GM12878 (cell line): ENCODE measurements at regions not wholly inside any gene's neighbourhood (a gene's known extent, or its start where the extent isn't known, plus 50 kb on each side); places are given as distances from the start of the nearest gene placed in this dataset.

Experiments
- ATAC-seq: fragments of 200-7000 bp; cut with Tn5 transposase; 3 replicates; pipeline ENCODE4 v1.9.1; 2020; ENCODE audit warnings: mild to moderate bottlenecking, moderate library complexity
- BruUV-seq: library from RNA; stranded (reverse); fragments of 400-500 nt; replicated peaks from 2 replicates; lab custom pipeline; 2021; lab: Mats Ljungman, UMichigan
- CTCF ChIA-PET: fragments of 300-600 bp; sonication (Branson Sonifier 250); formaldehyde crosslinking; extraction: SDS; loops from one replicate; lab custom pipeline; 2021; ENCODE audit warnings: inconsistent platforms; lab: Yijun Ruan, JAX
- POLR2A ChIA-PET: fragments of 350-600 bp; formaldehyde crosslinking; extraction: SDS; loops from one replicate; lab custom pipeline; 2021; ENCODE audit warnings: inconsistent platforms; lab: Charles Lee
- RAD21 ChIA-PET: fragments of 300-600 bp; sonication (Branson Sonifier 250); formaldehyde crosslinking; loops from one replicate; lab custom pipeline; 2023; ENCODE audit warnings: antibody characterized with exemption; ENCODE audit not compliant: unreplicated experiment; lab: Charles Lee
- SMC1A ChIA-PET: fragments of 300-600 bp; sonication (Branson Sonifier 250); formaldehyde crosslinking; loops from one replicate; lab custom pipeline; 2023; ENCODE audit not compliant: unreplicated experiment, uncharacterized antibody; lab: Charles Lee
- DNase-seq: peaks from one replicate; pipeline ENCODE4 v3.0.0-alpha.2; 2011; ENCODE audit warnings: low read depth, low spot score
- FAIRE-seq: peaks from 3 replicates; lab custom pipeline; 2011; peaks lifted over from hg19 to GRCh38; lab: Jason Lieb, UNC
- H2AFZ ChIP-seq: 2 replicates; pipeline ENCODE4 v1.6.0; 2011; ENCODE audit warnings: low read depth, low read length, control low read depth; ENCODE audit not compliant: control insufficient read depth
- H3K27ac ChIP-seq: 2 replicates; pipeline ENCODE4 v1.5.1; 2011; ENCODE audit warnings: control low read depth; ENCODE audit not compliant: control insufficient read depth, insufficient read depth
- H3K27me3 ChIP-seq, 2 experiments: replicated peaks in 1 of 2; 2 replicates each; pipeline versions ENCODE4 v1.6.0 to v1.6.1; 2011; ENCODE audit warnings: low read length in 1 of 2; ENCODE audit not compliant: control insufficient read depth in 2 of 2, insufficient read depth in 2 of 2
- H3K36me3 ChIP-seq, 2 experiments: 2 replicates each; pipeline ENCODE4 v1.5.1; 2011; ENCODE audit warnings: low read length in 1 of 2; ENCODE audit not compliant: control insufficient read depth in 2 of 2, insufficient read depth in 2 of 2
- H3K4me1 ChIP-seq: 2 replicates; pipeline ENCODE4 v1.6.1; 2011; ENCODE audit warnings: mild to moderate bottlenecking, low read length, moderate library complexity, mixed read lengths; ENCODE audit not compliant: control insufficient read depth, insufficient read depth
- H3K4me2 ChIP-seq: 2 replicates; pipeline ENCODE4 v1.6.0; 2011; ENCODE audit warnings: control low read depth; ENCODE audit not compliant: control insufficient read depth, insufficient read depth
- H3K4me3 ChIP-seq: fragments of 200-600 bp; sonication (generic); 2 replicates; pipeline ENCODE4 v1.5.1; 2016
- H3K79me2 ChIP-seq: 2 replicates; pipeline ENCODE4 v1.6.0; 2011; ENCODE audit warnings: low read length; ENCODE audit not compliant: control insufficient read depth, insufficient read depth
- H3K9ac ChIP-seq: 2 replicates; pipeline ENCODE4 v1.8.0; 2011; ENCODE audit warnings: low read length, control low read depth, mixed read lengths; ENCODE audit not compliant: control insufficient read depth, insufficient read depth
- H3K9me3 ChIP-seq: replicated peaks from 3 replicates; pipeline ENCODE4 v1.5.1; 2011; ENCODE audit warnings: mild to moderate bottlenecking, low read length; ENCODE audit not compliant: control insufficient read depth, insufficient read depth
- H4K20me1 ChIP-seq: 2 replicates; pipeline ENCODE4 v1.6.0; 2011; ENCODE audit not compliant: control insufficient read depth, insufficient read depth
- ATF7 ChIP-seq: fragments of 450-650 bp; IDR thresholded peaks from 2 replicates; pipeline ENCODE4 v1.6.1; 2016; ENCODE audit warnings: low read depth, mild to moderate bottlenecking
- FOXM1 ChIP-seq: IDR thresholded peaks from 2 replicates; pipeline ENCODE4 v1.6.1; 2012; ENCODE audit warnings: low read depth, mild to moderate bottlenecking, inconsistent platforms, low read length, moderate library complexity
- GATAD2B ChIP-seq: fragments of 450-650 bp; conservative IDR thresholded peaks from 2 replicates; pipeline ENCODE4 v1.6.1; 2017; ENCODE audit warnings: low read depth, mild to moderate bottlenecking, moderate library complexity
- HCFC1 ChIP-seq: fragments of 150-350 bp; IDR thresholded peaks from 2 replicates; pipeline ENCODE4 v1.6.1; 2014; ENCODE audit warnings: low read length
- HDAC2 ChIP-seq: fragments of 200-600 bp; sonication (generic); IDR thresholded peaks from 2 replicates; pipeline ENCODE4 v1.6.1; 2017
- HDGF ChIP-seq: fragments of 450-650 bp; IDR thresholded peaks from 2 replicates; pipeline ENCODE4 v1.6.1; 2016; ENCODE audit warnings: antibody characterized with exemption
- IKZF2 ChIP-seq, 2 experiments: fragments of 450-650 bp; IDR thresholded peaks; 2 replicates each; pipeline ENCODE4 v1.6.1; 2017; ENCODE audit warnings: mild to moderate bottlenecking in 2 of 2, moderate library complexity in 2 of 2
- MYB ChIP-seq: fragments of 150-350 bp; IDR thresholded peaks from 2 replicates; pipeline ENCODE4 v1.6.1; 2014; ENCODE audit warnings: mild to moderate bottlenecking, low read depth, low read length, borderline replicate concordance
- RB1 ChIP-seq: fragments of 450-650 bp; formaldehyde crosslinking; IDR thresholded peaks from 2 replicates; pipeline ENCODE4 v1.6.1; 2017; ENCODE audit warnings: mild to moderate bottlenecking, borderline replicate concordance
- RELA ChIP-seq: fragments of 450-650 bp; IDR thresholded peaks from 2 replicates; pipeline ENCODE4 v1.8.0; 2014; ENCODE audit warnings: borderline replicate concordance; ENCODE audit not compliant: partially characterized antibody
- SMAD5 ChIP-seq: IDR thresholded peaks from 2 replicates; pipeline ENCODE4 v1.6.1; 2016; ENCODE audit warnings: antibody characterized with exemption, low read depth
- SREBF1 ChIP-seq: IDR thresholded peaks from 2 replicates; pipeline ENCODE4 v1.6.1; 2012; ENCODE audit warnings: mild to moderate bottlenecking, low read length
- TAF1 ChIP-seq: IDR thresholded peaks from 2 replicates; pipeline ENCODE4 v1.6.1; 2011; ENCODE audit warnings: mild to moderate bottlenecking, low read depth, low read length, borderline replicate concordance
- WGBS: methylation state at CpG from one replicate; pipeline ENCODE4 v1.1.6; 2016; ENCODE audit warnings: low lambda C conversion rate; ENCODE audit not compliant: insufficient replicate concordance, insufficient coverage; ENCODE audit errors: missing lambda C conversion rate; 5-methylcytosine and 5-hydroxymethylcytosine counted together
- in situ Hi-C: fragments of 300-500 bp; cut with MboI; formaldehyde crosslinking; loops from 9 replicates; pipeline ENCODE4 v1.14.3; 2018; ENCODE audit warnings: mixed read lengths
- intact Hi-C: fragments of 100-400 bp; cut with micrococcal nuclease; formaldehyde crosslinking; loops from one replicate; pipeline ENCODE4 v1.14.2; 2022; ENCODE audit not compliant: unreplicated experiment
- TF ChIP-seq, protein P1 (sequence below): fragments of 450-650 bp; formaldehyde crosslinking; IDR thresholded peaks from 2 replicates; pipeline ENCODE4 v1.5.0; 2022; ENCODE audit warnings: mild to moderate bottlenecking, missing genetic modification characterization
- TF ChIP-seq, protein P2 (sequence below): fragments of 450-650 bp; IDR thresholded peaks from 2 replicates; pipeline ENCODE4 v1.6.1; 2017; ENCODE audit warnings: mild to moderate bottlenecking, moderate library complexity
- TF ChIP-seq, protein P3 (sequence below): IDR thresholded peaks from 2 replicates; pipeline ENCODE4 v1.6.1; 2012; ENCODE audit warnings: low read depth, low read length, improper control_type of control experiment

DNA sequence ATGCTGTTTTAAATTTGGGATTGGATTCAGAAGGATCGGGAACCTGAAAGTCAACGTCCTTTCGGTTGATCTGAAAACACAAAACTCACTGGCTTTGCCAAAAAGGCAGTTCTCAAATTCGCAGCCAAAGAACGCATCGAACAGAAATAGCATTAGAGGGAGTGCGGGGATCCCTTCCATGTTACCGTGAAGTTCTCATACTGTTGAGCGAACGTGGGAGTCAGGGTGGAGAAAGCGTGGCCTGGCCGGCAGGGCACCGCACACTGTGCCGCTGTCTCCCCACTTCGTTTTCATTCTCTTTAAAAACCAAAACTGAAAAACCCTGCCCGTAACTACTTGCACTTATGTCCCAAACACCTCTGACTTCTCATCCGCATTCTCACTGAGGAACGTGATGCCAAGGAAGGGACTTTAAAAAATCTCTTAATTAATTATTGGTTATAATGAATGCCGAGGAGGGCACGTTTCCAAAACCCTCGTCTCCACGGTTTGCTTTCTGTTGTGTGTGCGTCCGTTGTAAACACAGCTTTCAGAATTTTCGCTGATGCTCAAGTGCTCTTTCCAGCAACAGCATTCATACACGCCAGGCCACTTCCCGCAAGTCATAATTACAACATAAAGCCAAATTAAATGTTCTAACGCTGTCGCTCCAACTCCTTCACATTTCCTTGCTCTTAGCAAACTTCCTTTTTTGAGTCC lies 60.9 kb upstream of the TWIST2 start (continued):
- TF ChIP-seq, protein P1, sequence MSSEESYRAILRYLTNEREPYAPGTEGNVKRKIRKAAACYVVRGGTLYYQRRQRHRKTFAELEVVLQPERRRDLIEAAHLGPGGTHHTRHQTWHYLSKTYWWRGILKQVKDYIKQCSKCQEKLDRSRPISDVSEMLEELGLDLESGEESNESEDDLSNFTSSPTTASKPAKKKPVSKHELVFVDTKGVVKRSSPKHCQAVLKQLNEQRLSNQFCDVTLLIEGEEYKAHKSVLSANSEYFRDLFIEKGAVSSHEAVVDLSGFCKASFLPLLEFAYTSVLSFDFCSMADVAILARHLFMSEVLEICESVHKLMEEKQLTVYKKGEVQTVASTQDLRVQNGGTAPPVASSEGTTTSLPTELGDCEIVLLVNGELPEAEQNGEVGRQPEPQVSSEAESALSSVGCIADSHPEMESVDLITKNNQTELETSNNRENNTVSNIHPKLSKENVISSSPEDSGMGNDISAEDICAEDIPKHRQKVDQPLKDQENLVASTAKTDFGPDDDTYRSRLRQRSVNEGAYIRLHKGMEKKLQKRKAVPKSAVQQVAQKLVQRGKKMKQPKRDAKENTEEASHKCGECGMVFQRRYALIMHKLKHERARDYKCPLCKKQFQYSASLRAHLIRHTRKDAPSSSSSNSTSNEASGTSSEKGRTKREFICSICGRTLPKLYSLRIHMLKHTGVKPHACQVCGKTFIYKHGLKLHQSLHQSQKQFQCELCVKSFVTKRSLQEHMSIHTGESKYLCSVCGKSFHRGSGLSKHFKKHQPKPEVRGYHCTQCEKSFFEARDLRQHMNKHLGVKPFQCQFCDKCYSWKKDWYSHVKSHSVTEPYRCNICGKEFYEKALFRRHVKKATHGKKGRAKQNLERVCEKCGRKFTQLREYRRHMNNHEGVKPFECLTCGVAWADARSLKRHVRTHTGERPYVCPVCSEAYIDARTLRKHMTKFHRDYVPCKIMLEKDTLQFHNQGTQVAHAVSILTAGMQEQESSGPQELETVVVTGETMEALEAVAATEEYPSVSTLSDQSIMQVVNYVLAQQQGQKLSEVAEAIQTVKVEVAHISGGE = no peak
- no peak for TF ChIP-seq RELA
- no peak for TF ChIP-seq HDAC2
- no peak for TF ChIP-seq MYB
- no peak for TF ChIP-seq IKZF2 (IDR thresholded peaks at IDR 0.05)
- TF ChIP-seq ATF7 = no peak
- TF ChIP-seq FOXM1 = no peak
- TF ChIP-seq HCFC1 = no peak

DNA sequence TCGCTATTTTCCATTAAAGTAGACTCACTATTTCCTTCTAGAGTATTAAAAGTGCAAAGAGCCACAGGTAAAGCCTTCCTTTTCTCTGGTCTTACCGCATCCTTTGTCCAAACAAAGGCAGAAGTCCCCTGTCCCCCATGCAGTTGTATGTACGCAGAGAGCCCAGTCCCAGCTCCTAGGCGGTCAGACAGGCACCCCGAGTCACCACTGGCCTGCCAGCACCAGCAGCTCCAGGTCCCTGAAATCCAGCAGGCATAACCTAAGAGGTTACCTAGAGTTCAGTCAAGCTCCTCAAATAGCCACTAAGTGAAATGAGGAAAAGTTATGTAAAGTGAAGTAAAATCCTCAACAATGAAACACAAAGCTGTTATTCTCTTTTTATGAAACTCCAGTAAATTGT lies 60.4 kb upstream of the TWIST2 start:
- H3K4me2 ChIP-seq = no peak overlapping the region
- ChIA-PET RAD21 (no interaction called here), SMC1A (interaction anchor here (0.6 kb wide), 1 partner anchor 14 kb away, joined by 3 read pairs; no protein-coding TSS in a partner anchor), CTCF (interaction anchor here (1.3 kb wide), 1 partner anchor 12 kb away, joined by 5 read pairs; no protein-coding TSS in a partner anchor), POLR2A (interaction anchor here (0.6 kb wide), 1 partner anchor 1756 kb away, joined by 3 read pairs; no protein-coding TSS in a partner anchor)
- FAIRE-seq (no peak), ATAC-seq (no peak), DNase-seq (no peak)
- 32% methylated on average over 5 of the region's 5 CpGs for WGBS
- H3K9me3 ChIP-seq = no peaks in the 10 kb centered on the region; the same call in 2 of the 3 replicates
- no TSS peak for BruUV-seq
- H2AFZ ChIP-seq = no peak overlapping the region
- no peaks in the 10 kb centered on the region for H3K36me3 ChIP-seq
- no peak overlapping the region for H3K4me3 ChIP-seq
- intact Hi-C loops (no loop called here), in situ Hi-C loops (loop anchor here (10.0 kb wide), 1 partner anchor 433 kb away; no protein-coding TSS in a partner anchor)
- no peaks in the 10 kb centered on the region for H4K20me1 ChIP-seq
- no peak overlapping the region for H3K27ac ChIP-seq
- H3K79me2 ChIP-seq = no peaks in the 10 kb centered on the region
- H3K4me1 ChIP-seq = no peaks in the 10 kb centered on the region
- no peak overlapping the region for H3K9ac ChIP-seq
- no peaks in the 10 kb centered on the region; a peak in 1 of 4 replicates for H3K27me3 ChIP-seq
- TF ChIP-seq GATAD2B (no peak), SMAD5 (no peak), RB1 (no peak), HDGF (no peak), TAF1 (no peak), SREBF1 (no peak), HDAC2 (no peak)
- TF ChIP-seq, protein P2, sequence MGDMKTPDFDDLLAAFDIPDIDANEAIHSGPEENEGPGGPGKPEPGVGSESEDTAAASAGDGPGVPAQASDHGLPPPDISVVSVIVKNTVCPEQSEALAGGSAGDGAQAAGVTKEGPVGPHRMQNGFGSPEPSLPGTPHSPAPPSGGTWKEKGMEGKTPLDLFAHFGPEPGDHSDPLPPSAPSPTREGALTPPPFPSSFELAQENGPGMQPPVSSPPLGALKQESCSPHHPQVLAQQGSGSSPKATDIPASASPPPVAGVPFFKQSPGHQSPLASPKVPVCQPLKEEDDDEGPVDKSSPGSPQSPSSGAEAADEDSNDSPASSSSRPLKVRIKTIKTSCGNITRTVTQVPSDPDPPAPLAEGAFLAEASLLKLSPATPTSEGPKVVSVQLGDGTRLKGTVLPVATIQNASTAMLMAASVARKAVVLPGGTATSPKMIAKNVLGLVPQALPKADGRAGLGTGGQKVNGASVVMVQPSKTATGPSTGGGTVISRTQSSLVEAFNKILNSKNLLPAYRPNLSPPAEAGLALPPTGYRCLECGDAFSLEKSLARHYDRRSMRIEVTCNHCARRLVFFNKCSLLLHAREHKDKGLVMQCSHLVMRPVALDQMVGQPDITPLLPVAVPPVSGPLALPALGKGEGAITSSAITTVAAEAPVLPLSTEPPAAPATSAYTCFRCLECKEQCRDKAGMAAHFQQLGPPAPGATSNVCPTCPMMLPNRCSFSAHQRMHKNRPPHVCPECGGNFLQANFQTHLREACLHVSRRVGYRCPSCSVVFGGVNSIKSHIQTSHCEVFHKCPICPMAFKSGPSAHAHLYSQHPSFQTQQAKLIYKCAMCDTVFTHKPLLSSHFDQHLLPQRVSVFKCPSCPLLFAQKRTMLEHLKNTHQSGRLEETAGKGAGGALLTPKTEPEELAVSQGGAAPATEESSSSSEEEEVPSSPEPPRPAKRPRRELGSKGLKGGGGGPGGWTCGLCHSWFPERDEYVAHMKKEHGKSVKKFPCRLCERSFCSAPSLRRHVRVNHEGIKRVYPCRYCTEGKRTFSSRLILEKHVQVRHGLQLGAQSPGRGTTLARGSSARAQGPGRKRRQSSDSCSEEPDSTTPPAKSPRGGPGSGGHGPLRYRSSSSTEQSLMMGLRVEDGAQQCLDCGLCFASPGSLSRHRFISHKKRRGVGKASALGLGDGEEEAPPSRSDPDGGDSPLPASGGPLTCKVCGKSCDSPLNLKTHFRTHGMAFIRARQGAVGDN = no peak
- TF ChIP-seq, protein P3, sequence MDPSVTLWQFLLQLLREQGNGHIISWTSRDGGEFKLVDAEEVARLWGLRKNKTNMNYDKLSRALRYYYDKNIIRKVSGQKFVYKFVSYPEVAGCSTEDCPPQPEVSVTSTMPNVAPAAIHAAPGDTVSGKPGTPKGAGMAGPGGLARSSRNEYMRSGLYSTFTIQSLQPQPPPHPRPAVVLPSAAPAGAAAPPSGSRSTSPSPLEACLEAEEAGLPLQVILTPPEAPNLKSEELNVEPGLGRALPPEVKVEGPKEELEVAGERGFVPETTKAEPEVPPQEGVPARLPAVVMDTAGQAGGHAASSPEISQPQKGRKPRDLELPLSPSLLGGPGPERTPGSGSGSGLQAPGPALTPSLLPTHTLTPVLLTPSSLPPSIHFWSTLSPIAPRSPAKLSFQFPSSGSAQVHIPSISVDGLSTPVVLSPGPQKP = no peak
